HG02884 (cell line): ENCODE measurements at regions not wholly inside any gene's neighbourhood (a gene's known extent, or its start where the extent isn't known, plus 50 kb on each side); places are given as distances from the start of the nearest gene placed in this dataset.
"Not testable (repeated sequence)": the region's sequence is repeated elsewhere in the genome, so short reads cannot be mapped to it uniquely, and the experiment has no call there.

ENCODE experiments used
- ATAC-seq: cut with Tn5 transposase; IDR thresholded peaks from one replicate; pipeline ENCODE4 v1.9.1; 2021; ENCODE audit warnings: mild to moderate bottlenecking, moderate library complexity; ENCODE audit not compliant: unreplicated experiment

DNA sequence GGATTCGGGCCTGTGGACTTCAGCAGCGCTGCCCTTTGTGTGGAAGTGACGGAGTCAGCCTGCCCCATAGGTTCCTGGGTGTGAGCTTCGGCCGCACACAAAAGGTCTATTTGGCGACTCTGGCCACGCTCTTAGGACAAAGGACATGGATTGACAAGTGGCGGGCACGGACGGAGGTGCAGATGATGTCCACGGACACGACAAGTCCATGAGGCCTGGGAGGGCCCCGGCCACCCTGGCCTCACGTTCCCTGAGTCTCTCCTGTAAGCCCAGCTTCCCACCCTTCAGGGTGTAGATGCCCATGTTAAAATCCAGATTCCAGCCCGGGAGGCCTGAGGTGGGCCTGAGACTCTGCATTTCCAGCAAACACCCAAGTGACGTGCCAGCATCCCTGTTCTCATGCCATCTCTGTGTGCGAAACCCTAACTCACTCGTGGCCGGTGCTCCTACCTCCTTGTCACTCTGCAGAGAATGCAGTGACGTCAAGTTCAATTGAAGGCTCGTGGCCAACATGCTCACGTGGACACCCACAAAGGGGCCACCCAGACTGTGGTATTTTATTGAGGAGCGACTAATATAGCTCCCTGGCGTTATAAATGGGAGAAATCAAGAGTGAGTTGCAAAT lies 111.7 kb downstream of the RTP5 start:
- no peak for ATAC-seq

DNA sequence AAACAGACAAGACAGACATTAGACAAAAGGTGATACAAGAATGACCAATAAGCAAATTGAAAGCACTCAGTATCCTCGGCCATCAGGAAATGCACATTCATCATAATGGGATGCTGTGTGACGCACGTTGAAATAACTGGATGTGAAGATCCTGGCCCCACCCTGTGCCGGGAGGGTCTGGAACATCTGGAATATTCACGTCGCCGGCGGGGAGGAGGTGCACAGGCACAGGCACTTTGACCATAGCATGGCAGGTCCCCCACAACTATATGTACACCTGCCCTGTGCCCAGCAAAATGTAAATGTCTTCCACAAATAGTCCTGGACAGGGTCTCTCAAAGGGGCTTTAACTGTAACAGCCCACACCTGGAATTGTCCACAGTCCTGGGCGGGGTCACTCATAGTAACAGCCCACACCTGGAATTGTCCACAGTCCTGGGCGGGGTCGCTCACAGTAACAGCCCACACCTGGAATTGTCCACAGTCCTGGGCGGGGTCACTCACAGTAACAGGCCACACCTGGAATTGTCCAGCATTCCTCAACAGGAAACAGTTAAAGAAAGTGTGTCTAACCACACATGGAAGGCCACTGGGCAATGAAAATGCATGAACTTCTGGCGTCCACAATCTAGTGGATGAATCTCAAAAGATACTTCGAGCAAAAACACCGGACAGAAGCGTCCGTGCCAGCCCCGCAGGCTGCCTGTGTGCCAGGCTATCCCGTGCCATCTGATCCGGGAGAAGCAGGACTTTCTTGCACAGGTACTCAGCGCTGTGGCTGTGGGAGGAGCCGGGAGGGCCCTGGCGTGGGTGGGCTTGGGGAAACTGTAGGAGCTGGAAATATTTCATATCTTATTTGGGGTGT lies 113.4 kb downstream of the RTP5 start:
- ATAC-seq = no peak

DNA sequence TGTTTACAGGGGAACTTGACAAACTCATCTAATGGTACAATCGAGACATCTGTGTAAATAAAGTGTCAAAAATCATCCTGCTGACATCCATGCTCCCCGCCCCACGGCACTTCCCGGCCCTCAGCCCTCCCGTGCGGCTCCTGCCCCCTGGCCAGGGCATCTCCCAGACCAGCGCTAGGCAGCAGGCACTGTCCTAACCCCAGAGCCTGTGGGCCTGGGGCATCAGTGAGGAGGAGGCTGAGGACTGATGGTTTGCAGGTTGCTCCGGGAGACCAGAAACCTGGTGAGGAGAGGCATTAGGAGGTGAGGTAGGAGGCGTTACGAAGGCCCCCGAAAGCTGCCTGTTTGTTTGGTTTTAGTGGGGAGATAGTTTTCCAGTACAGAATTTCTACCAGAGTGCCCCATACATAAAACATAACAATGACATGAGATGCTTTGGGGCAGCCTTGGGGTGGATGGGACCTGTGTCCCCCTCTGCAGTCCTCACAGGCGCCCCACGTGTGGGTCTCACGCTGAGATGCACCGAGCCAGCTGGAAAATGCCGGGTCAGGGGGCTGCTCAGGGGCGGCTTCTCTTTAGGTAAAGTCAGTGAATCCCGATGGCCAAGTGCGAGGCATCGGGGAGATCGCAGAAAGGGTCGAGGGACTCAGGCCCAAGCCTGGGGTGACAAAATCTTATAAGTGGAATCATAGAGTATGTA lies 114.2 kb downstream of the RTP5 start:
- ATAC-seq = no peak

DNA sequence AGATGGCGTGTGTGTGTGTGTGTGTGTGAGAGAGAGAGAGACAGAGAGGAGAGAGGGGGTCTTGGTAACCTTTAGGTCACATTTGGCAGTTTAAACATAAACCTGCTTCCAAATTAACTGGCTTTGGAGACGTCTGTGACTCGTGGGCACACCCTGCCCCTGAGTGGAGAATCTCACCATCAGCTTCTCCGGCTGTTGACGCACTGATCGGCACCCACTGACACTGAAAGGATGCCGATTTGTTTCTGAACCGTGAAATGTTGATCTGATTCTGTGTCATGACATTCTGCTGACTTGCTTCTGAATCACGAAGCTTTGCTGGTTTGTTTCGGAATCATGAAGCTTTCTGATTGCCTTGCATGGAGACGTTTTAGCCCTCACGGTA lies 114.7 kb downstream of the RTP5 start:
- ATAC-seq = no peak

DNA sequence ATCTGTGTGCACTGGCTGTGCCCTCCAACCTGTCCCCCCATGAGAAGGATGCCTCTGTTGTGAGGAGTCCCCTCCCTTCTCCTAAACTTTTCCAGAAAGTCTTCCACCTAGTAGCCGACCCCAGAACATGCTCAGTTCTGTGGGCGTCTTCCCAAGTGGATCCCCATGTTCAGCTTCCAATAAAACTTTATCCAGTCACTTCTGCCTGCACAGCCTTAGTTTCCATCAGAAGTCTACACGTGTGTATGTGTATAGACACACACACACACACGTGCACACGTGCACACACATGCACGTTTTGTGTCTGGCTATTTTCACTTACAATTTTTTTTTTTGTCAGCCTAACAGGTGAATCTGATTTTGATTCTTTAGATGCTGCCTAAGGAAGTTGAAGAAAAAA lies 115.1 kb downstream of the RTP5 start:
- no peak for ATAC-seq

DNA sequence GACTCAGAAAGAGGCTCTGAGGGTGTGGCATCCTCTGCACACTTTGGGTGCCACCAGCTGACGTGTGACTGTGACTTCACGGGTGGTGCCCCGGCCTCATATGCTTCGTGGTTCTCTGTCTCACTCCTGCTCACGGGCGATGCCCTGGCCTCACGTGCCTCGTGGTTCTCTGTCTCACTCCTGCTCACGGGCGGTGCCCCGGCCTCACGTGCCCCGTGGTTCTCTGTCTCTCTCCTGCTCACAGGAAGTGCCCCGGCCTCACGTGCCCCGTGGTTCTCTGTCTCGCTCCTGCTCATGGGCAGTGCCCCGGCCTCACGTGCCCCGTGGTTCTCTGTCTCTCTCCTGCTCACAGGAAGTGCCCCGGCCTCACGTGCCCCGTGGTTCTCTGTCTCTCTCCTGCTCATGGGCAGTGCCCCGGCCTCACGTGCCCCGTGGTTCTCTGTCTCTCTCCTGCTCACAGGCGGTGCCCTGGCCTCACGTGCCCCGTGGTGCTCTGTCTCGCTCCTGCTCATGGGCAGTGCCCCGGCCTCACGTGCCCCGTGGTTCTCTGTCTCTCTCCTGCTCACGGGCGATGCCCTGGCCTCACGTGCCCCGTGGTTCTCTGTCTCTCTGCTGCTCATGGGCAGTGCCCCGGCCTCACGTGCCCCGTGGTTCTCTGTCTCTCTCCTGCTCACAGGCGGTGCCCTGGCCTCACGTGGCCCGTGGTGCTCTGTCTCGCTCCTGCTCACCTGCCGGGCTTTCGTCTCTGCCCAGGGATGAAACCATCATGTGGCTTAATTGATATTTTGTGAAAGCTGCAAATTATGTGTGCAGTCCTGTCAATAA lies 115.8 kb downstream of the RTP5 start:
- ATAC-seq = not testable (repeated sequence)

DNA sequence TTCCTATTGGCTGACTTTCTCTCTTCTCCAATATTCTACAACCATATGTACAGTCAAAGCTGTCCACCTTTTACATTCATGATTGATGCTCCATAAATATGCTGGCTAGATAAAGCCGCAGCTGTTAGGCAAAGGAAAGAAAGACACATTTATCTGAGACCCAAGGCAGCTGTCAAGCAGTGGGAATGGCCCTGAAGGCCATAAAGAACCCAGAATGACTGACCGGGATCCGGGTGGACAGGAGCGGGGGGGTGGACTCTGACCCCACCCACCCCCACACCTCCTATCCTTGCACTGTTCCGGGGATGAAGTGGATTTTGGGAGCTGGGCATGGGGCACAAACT lies 116.4 kb downstream of the RTP5 start:
- no peak for ATAC-seq

DNA sequence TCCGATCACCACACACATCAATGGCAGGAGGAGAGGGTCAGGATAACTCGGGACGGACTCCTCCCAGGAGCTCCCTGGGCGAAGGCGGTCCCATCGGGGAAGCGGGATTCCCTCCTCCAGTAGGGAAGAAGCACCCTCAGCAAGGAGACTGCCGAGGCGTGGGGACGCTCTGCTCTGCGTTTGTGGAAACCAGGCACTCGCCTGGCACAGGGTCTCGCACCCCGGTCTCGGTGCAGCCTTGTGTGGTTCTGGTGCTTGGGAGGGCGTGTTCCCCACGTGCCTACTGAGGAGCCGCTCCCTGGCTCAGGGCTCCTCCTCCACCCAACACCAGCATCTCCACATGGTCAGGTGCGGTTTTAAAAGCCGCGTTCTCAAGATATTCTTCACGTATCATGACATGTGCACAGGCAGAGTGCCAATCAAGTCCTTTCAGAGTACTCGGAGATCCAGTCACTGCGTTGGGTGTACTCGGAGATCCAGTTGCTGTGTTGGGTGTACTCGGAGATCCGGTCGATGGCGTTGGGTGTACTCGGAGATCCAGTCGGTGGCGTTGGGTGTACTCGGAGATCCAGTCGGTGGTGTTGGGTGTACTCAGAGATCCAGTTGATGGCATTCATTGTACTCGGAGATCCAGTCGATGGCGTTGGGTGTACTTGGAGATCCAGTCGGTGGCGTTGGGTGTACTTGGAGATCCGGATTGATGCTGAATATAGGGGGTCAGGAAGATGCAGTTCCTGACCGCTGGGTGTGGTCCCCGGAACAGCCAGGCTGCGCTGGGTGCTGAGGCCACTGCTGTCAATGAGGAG lies 117.5 kb downstream of the RTP5 start:
- no peak for ATAC-seq

DNA sequence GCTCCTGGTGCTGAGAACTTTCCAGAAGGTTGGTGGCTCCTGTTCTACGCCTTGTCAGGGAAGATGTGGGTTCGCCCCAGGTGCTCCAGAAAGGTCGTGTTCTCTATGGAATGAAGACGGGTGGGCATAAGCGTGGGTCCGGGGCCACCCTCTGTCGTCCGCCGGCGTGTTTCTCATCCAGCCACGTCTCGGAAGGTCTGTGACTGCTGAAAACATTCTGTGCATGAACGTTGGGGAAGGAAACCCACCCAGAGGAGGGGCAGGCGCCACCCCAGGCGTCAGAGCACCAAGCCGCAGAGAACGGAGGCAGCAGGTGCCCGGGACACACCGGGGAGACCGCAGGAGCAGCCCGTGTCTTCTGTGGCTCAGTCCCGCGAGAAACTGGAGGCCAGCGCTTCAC lies 118.2 kb downstream of the RTP5 start:
- ATAC-seq = no peak

DNA sequence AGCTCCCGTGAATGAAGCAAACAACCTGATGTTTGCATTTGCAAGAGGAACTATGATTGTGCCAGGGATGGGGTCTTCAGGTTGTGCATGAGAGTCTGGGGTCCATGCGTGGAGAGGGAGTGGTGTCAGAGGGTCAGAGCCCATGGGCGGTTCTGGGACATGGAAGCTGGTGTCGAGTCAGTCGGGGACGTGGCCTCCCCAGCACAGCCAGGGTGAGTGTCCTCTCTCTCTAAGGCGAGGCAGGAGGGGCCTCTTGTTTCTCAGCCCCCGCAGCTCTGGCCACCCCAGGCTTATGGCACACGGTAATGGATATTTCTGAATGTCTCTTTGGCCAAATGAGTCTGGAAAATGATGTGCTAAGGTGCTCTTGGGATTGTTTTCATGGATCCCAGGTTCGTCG lies 118.6 kb downstream of the RTP5 start:
- no peak for ATAC-seq

DNA sequence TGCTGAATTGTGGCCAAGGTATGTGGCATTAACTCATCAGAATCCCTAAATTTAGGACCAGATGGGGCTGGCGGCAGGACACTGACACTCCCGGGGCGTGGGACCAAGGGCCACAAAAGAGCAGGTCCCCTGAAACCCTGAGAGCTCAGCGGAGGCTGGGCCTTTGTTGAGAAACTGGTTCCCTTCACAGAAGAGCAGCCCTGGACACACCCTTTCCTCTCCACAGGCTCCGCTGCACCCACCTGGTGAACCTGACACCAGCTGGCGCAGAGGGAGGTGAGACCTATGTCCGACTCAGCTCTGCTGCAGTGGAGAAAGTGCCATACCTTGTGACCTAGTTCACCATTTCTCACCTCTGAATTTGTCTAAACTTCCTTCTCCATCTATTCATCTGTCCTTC lies 119.5 kb downstream of the RTP5 start:
- no peak for ATAC-seq

DNA sequence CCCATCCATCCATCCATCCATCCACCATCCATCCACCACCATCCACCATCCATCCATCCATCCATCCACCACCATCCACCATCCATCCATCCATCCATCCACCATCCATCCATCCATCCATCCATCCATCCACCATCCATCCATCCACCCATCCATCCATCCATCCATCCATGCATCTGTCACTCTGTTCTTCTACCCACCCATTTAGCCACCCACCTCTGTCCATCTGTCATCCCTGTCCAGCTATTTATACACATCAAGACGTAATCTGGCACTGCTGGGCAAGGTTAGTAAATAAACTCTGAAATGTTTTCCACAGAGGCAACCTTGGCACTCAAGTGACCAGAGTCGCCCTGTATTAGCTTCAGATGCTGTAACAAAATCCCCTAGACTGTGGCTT lies 120.9 kb downstream of the RTP5 start:
- no peak for ATAC-seq

DNA sequence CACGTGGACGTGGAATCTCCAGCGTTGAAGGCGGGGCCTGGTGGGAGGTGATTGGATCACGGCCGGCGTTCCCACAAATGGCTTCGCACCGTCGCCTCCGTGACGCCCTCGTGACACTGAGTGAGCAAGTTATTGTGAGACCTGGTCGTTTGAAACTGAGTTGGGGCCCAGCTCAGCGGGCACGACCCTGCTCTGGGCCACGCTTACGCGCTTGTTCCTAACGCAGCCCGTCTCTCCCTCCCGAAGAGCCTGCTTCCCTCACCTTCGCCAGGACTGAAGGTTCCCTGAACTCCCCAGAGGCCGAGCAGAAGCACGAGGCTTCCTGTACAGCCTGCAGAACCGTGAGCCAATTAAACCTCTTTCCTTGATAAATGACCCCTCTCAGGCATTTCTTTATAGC lies 121.8 kb downstream of the RTP5 start:
- ATAC-seq = no peak

DNA sequence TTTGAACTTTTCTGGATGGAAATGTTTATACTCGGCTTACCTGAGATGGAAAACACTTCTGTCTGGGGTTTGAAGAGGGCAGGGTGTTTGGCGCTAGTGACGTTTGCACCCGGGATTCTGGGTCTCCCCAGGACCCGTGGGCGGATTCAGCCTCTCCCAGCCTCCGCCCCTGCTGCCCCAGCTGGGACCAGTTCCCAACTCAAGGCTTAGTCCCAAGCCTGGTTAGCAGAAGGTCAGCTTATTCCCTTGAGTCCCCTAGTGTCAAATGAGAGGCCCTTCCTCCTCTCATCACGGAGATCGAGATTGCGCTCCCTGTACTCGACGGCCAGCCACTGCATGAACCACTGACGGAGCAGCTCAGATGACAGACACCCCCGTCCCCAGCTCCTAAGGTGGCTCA lies 123.2 kb downstream of the RTP5 start:
- no peak for ATAC-seq

DNA sequence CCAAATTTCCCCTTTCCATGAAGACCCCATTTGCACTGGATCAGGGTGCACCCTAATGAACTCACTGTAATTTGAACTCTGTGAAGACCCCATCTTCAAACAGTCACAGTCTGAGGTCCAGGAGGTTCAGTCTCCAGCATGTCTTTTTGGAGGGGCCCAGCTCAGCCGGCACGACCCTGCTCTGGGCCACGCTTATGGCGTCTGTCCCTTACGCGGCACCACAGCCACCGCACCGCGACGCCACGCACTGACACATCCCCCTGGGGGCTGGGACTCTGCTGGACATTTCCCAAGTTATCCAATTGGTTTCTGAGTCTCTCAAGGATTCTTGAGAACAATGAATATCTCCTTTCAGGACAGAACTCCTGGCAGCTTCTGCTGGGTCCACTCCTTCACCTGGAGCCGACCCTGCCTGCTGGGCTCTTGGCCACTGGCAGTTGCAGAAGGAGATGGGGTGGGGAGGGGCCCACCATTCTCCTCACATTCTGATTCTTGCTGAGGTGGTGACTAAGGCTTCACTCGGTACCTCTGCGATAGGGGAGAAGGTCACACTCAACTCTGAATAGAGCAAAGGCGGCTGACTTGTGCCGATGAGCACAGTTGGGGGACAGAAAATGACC lies 124.0 kb downstream of the RTP5 start:
- no peak for ATAC-seq

DNA sequence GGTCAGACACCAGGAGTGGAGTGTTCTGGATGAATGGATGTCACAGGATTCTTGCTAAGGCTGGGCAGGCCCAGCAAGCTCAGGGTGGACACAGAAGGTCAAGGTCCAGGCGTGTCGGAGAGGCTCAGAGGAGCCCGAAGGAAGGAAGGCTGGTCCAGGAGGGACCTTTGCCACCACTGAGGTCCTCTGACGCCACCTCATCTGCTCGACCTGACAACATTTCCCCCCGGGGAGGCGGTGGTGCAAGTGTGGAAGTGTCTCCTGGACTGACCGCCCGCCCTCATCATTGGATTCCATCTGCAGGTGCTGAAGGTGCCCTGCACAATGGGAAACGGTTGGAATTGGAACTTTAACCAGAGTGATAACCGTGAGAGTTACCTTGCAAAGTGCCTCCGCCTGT lies 124.6 kb downstream of the RTP5 start:
- no peak for ATAC-seq

DNA sequence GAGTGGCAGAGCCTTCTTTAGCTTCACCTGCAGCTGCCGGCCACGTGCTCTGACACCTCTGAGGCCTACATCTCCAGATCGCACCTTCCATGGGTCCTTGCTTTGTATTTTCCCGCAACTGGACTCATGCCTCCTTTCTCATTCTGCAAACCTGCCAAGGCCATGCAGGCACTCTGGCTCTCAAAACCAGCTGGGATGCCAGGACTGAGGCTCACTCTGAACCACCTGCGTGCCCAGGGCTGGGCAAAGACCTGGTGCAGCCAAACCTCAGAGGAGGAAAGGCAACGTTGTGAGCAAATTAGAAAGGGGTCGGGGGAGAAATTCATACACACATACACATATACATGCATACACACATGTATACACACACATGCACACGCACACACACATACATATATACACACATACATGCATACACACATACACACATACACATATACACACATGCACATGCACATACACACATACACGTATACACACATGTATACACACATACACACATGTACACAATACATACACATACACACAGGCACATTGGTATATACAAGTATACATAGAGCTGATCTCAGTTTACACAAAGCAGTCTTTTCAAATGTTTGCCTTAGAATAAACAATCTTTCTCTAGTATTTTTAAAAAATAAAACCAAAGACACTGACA lies 125.2 kb downstream of the RTP5 start:
- ATAC-seq = no peak

DNA sequence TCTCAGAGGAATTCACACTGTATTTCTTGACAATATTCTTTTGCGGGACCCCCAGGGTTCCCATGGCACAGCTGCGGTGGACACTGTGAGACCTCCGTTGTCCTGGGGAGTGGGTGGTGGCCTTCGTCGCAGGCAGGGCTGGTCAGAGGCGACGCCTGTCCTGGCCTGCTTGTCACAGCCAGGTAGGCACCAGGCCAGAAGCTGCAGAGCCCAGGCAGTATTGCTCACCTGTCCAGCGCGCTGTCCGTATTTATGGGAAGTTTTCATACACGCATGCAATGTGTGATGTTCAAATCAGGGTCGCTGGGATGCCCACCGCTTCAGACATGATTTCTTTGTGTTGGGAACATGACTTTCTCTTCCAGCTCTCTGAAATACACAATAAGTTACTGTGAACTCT lies 126.6 kb downstream of the RTP5 start:
- ATAC-seq = no peak

DNA sequence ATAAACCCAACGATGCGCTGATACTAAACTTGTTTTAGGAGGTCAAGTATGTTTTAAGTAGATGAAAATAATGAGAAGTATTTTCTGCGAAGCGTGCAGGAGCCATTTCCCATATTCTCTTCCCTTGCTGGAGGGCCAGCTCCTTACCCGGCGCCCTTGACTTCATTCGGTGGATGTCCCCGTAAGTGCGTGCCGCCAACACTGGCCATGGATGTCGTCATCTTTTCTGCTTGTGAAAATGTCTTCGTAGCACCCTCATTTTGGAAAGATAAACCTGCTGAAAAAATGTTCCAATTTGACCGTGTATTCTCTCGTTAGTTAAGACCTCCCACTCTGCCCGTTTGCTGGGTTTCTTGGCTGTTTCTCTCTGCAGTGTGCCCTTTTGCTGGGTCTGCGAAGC lies 127.5 kb downstream of the RTP5 start:
- ATAC-seq = no peak

DNA sequence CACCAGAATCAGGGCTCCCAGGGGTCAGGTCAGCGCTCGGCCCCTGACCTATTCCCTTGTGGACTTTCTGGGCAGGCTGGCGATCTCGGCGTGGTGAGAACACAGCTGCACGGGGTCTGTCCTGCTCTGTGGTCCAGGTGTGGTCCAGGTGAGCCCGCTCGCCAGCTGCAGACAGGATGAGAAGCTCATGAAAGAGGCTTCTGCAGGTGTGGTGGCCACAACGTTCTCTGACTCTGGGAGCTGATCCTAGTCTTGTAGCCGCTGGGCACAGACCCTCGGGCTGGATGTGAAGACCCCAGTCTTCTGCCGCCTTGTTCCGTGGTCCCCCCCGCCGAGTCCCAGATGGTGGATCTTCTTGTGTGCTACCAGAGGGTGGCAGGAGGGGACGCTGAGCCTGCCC lies 129.7 kb downstream of the RTP5 start:
- no peak for ATAC-seq
